ENCODE measurements at regions not wholly inside any gene's neighbourhood (a gene's known extent, or its start where the extent isn't known, plus 50 kb on each side); places are given as distances from the start of the nearest gene placed in this dataset.

GRCh38 chr12:34377243-34378035 lies 355.1 kb downstream of the ALG10 start:
- in situ Hi-C loops (cut with MboI; ENCODE audit: low pct_unique_long_range_greater_than_20kb in 2 of 9, low sequenced_read_pairs in 9 of 9, unreplicated experiment in 9 of 9) = no loop called here
- ATAC-seq (replicated peaks in 6 of 8) = no peak
- H3K4me1 ChIP-seq (replicated peaks in 1 of 2) = no peaks in the 10 kb centered on the region
- no peak overlapping the region for H3K4me3 ChIP-seq
- no peak overlapping the region for H3K27ac ChIP-seq
- 0 to 80% (median 77%) methylated on average over 1 to 14 of the region's 35 CpGs; no CpG with 5 or more reads in 5 of the 10 experiments for WGBS, 10 experiments

- ATAC-seq (replicated peaks in 6 of 8) = no peak
- in situ Hi-C loops (cut with MboI; ENCODE audit: low pct_unique_long_range_greater_than_20kb in 2 of 9, low sequenced_read_pairs in 9 of 9, unreplicated experiment in 9 of 9) = no loop called here
- WGBS, 10 experiments = 0 to 69% (median 0%) methylated on average over 2 to 4 of the region's 16 CpGs; no CpG with 5 or more reads in 5 of the 10 experiments
- H3K27ac ChIP-seq = no peak overlapping the region
- H3K4me1 ChIP-seq (replicated peaks in 1 of 2) = no peaks in the 10 kb centered on the region
- H3K4me3 ChIP-seq = no peak overlapping the region
Measured at GRCh38 chr12:34379142-34379541, 356.8 kb downstream of the ALG10 start.

GRCh38 chr12:34384693-34385092 lies 362.4 kb downstream of the ALG10 start:
- H3K4me3 ChIP-seq = no peak overlapping the region
- no peak for ATAC-seq (replicated peaks in 6 of 8)
- WGBS, 10 experiments = 0 to 53% (median 26%) methylated on average over 1 to 8 of the region's 13 CpGs; no CpG with 5 or more reads in 6 of the 10 experiments
- no peak overlapping the region for H3K27ac ChIP-seq
- in situ Hi-C loops (cut with MboI; ENCODE audit: low pct_unique_long_range_greater_than_20kb in 2 of 9, low sequenced_read_pairs in 9 of 9, unreplicated experiment in 9 of 9) = no loop called here
- H3K4me1 ChIP-seq (replicated peaks in 1 of 2) = no peaks in the 10 kb centered on the region

GRCh38 chr12:34386016-34386415 lies 363.7 kb downstream of the ALG10 start:
- 40% methylated on average over 2 of the region's 13 CpGs; no CpG with 5 or more reads in 9 of the 10 experiments for WGBS, 10 experiments
- Histone ChIP-seq H3K27ac (no peak overlapping the region), H3K4me1 (replicated peaks in 1 of 2) (no peaks in the 10 kb centered on the region), H3K4me3 (no peak overlapping the region)
- no peak for ATAC-seq (replicated peaks in 6 of 8)
- in situ Hi-C loops (cut with MboI; ENCODE audit: low pct_unique_long_range_greater_than_20kb in 2 of 9, low sequenced_read_pairs in 9 of 9, unreplicated experiment in 9 of 9) = no loop called here

GRCh38 chr12:34386621-34387255 lies 364.4 kb downstream of the ALG10 start:
- no peak overlapping the region for H3K27ac ChIP-seq
- ATAC-seq (replicated peaks in 6 of 8) = no peak
- in situ Hi-C loops (cut with MboI; ENCODE audit: low pct_unique_long_range_greater_than_20kb in 2 of 9, low sequenced_read_pairs in 9 of 9, unreplicated experiment in 9 of 9) = no loop called here
- 38 to 67% (median 60%) methylated on average over 2 to 10 of the region's 24 CpGs; no CpG with 5 or more reads in 7 of the 10 experiments for whole genome bisulfite sequencing, 10 experiments
- no peak overlapping the region for H3K4me3 ChIP-seq
- no peaks in the 10 kb centered on the region for H3K4me1 ChIP-seq (replicated peaks in 1 of 2)

GRCh38 chr12:34387711-34388635 lies 365.7 kb downstream of the ALG10 start:
- in situ Hi-C loops (cut with MboI; ENCODE audit: low pct_unique_long_range_greater_than_20kb in 2 of 9, low sequenced_read_pairs in 9 of 9, unreplicated experiment in 9 of 9) = no loop called here
- ATAC-seq (replicated peaks in 6 of 8) = no peak
- no peak overlapping the region for H3K27ac ChIP-seq
- H3K4me1 ChIP-seq (replicated peaks in 1 of 2) = no peaks in the 10 kb centered on the region
- no peak overlapping the region for H3K4me3 ChIP-seq
- 34 to 100% (median 46%) methylated on average over 1 to 13 of the region's 25 CpGs; no CpG with 5 or more reads in 4 of the 10 experiments for WGBS, 10 experiments

- Histone ChIP-seq H3K4me1 (replicated peaks in 1 of 2) (no peaks in the 10 kb centered on the region), H3K27ac (no peak overlapping the region), H3K4me3 (no peak overlapping the region)
- ATAC-seq (replicated peaks in 6 of 8) = no peak
- in situ Hi-C loops (cut with MboI; ENCODE audit: low pct_unique_long_range_greater_than_20kb in 2 of 9, low sequenced_read_pairs in 9 of 9, unreplicated experiment in 9 of 9) = no loop called here
- WGBS, 10 experiments = 0 to 25% (median 14%) methylated on average over 1 to 5 of the region's 14 CpGs; no CpG with 5 or more reads in 5 of the 10 experiments
Measured at GRCh38 chr12:34388636-34389377, 366.5 kb downstream of the ALG10 start.

GRCh38 chr12:34389378-34390170 lies 367.3 kb downstream of the ALG10 start:
- no peak for ATAC-seq (replicated peaks in 6 of 8)
- H3K27ac ChIP-seq = no peak overlapping the region
- 11 to 84% (median 58%) methylated on average over 1 to 7 of the region's 26 CpGs; no CpG with 5 or more reads in 3 of the 10 experiments for WGBS, 10 experiments
- H3K4me1 ChIP-seq (replicated peaks in 1 of 2) = no peaks in the 10 kb centered on the region
- no peak overlapping the region for H3K4me3 ChIP-seq
- in situ Hi-C loops (cut with MboI; ENCODE audit: low pct_unique_long_range_greater_than_20kb in 2 of 9, low sequenced_read_pairs in 9 of 9, unreplicated experiment in 9 of 9) = no loop called here

- no peak for ATAC-seq (replicated peaks in 6 of 8)
- in situ Hi-C loops (cut with MboI; ENCODE audit: low pct_unique_long_range_greater_than_20kb in 2 of 9, low sequenced_read_pairs in 9 of 9, unreplicated experiment in 9 of 9) = no loop called here
- Histone ChIP-seq H3K27ac (no peak overlapping the region), H3K4me3 (no peak overlapping the region), H3K4me1 (replicated peaks in 1 of 2) (no peaks in the 10 kb centered on the region)
- whole genome bisulfite sequencing, 10 experiments = 55 to 76% (median 65%) methylated on average over 2 to 6 of the region's 17 CpGs; no CpG with 5 or more reads in 6 of the 10 experiments
Measured at GRCh38 chr12:34390171-34390841, 368.0 kb downstream of the ALG10 start.

- WGBS, 10 experiments = 20 to 72% (median 55%) methylated on average over 3 to 14 of the region's 24 CpGs; no CpG with 5 or more reads in 4 of the 10 experiments
- Histone ChIP-seq H3K4me1 (replicated peaks in 1 of 2) (no peaks in the 10 kb centered on the region), H3K4me3 (no peak overlapping the region), H3K27ac (no peak overlapping the region)
- in situ Hi-C loops (cut with MboI; ENCODE audit: low pct_unique_long_range_greater_than_20kb in 2 of 9, low sequenced_read_pairs in 9 of 9, unreplicated experiment in 9 of 9) = no loop called here
- ATAC-seq (replicated peaks in 6 of 8) = no peak
Measured at GRCh38 chr12:34390846-34391700, 368.8 kb downstream of the ALG10 start.

All from motor neuron (in vitro differentiated cells).